ENCODE measurements at regions not wholly inside any gene's neighbourhood (a gene's known extent, or its start where the extent isn't known, plus 50 kb on each side); places are given as distances from the start of the nearest gene placed in this dataset.
A peak's percentile ranks its signal among the peaks of the same experiment; 100 is the strongest.

GRCh38 chr1:177490786-177491185, 320.0 kb downstream of the BRINP2 start:
- TF ChIP-seq CTCF (IDR thresholded peaks at IDR 0.05; ENCODE audit: insufficient read depth, missing control alignments) = no peak
- no peak for FAIRE-seq
- no peak for DNase-seq (ENCODE audit: insufficient read length, low spot score)

DNA sequence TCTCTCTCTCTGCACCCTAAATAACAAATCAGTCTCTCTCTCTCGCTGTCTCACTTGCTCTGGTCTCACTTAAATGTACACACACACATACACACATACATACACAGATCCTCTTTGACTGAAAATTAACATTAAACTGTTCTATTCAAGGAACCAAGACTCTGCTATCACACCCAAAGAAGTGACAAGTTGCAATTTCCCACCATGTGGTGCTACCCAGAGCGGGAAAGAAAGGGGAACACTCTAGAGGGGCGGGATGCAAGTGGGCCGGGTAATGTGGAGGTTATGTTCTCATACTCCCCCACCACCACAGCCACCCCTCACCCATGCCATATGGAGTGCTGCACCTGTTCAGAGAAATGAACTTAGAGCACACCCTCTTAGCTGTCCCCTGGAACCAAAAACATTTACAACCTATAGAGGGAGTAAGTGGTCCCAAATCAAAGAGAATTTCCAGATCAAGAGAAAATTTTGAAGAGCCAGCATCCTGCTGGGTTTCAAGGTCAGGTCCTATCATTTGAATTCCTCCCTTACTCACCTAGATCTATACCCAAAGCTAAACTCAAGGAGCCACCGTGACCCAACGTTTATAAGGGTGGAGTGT, 319.4 kb downstream of the BRINP2 start:
- DNase-seq (ENCODE audit: insufficient read length, low spot score) = no peak
- no peak for TF ChIP-seq CTCF (IDR thresholded peaks at IDR 0.05; ENCODE audit: insufficient read depth, missing control alignments)
- FAIRE-seq = no peak

- no peak for TF ChIP-seq CTCF (IDR thresholded peaks at IDR 0.05; ENCODE audit: insufficient read depth, missing control alignments)
- DNase-seq (ENCODE audit: insufficient read length, low spot score) (no peak), FAIRE-seq (peak; percentile 68)
Observed at GRCh38 chr1:177488722-177489121, 318.0 kb downstream of the BRINP2 start.

DNA sequence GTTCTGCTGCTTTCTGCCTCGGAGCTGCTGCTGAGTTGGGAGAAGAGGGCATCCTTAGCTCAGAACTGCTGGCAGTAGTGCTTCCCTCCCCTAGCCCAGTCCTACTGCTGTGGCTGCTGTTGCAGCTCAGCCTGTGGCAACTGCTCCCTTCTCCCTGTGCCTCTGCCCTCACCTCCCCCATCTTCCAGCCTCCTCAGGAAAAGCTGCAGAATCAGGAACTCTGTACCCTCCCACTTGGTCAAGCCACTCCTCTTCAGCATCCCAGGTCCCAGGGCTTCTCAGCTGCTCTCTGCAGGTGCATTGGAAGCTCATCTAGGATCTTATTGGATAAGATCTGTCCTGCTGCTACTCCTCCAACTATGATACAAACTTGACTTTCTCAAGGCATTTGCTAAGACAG, 316.7 kb downstream of the BRINP2 start:
- no peak for FAIRE-seq
- DNase-seq (ENCODE audit: insufficient read length, low spot score) = no peak

GRCh38 chr1:177480741-177481305, 310.1 kb downstream of the BRINP2 start:
- TF ChIP-seq CTCF (IDR thresholded peaks at IDR 0.05; ENCODE audit: insufficient read depth, missing control alignments) = no peak
- FAIRE-seq (no peak), DNase-seq (ENCODE audit: insufficient read length, low spot score) (no peak)

More for the DNA sequence above, 316.7 kb downstream of the BRINP2 start:
- no peak for TF ChIP-seq CTCF (IDR thresholded peaks at IDR 0.05; ENCODE audit: insufficient read depth, missing control alignments)

- TF ChIP-seq CTCF (IDR thresholded peaks at IDR 0.05; ENCODE audit: insufficient read depth, missing control alignments) = no peak
- FAIRE-seq (no peak), DNase-seq (ENCODE audit: insufficient read length, low spot score) (no peak)
Observed at GRCh38 chr1:177479600-177479999, 308.8 kb downstream of the BRINP2 start.

DNA sequence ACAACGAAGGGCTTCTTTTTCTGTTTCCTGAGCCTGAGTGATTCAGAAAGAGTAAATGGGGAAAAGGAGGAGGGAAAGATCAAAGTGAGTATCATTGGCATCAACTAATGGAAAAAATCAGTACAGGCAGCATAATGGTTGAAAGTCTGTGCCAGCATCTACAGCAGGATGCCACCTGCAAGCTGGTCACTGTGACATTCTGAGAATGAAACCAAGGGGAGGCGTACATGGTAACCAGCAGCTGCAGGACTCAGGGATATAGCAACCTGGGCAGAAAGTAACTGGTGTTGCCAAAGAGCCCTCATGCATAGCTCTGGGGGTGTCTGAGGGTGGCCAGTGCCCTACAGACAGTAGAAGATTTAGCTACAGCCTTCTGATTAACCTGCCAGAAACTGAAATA, 305.9 kb downstream of the BRINP2 start:
- FAIRE-seq (no peak), DNase-seq (ENCODE audit: insufficient read length, low spot score) (no peak)

More for the DNA sequence above, 305.9 kb downstream of the BRINP2 start:
- TF ChIP-seq CTCF (IDR thresholded peaks at IDR 0.05; ENCODE audit: insufficient read depth, missing control alignments) = no peak
